SK-N-MC (cell line): ENCODE measurements at regions not wholly inside any gene's neighbourhood (a gene's known extent, or its start where the extent isn't known, plus 50 kb on each side); places are given as distances from the start of the nearest gene placed in this dataset.

Source experiments
- DNase-seq: peaks from one replicate; pipeline ENCODE4 v3.0.0-alpha.2; 2011; ENCODE audit warnings: low read depth, low spot score
- H3K27ac ChIP-seq: fragments of 200-600 bp; sonication (generic); 2 replicates; pipeline ENCODE4 v1.5.1; 2016; ENCODE audit warnings: mixed run types
- H3K36me3 ChIP-seq: fragments of 200-600 bp; sonication (generic); 2 replicates; pipeline ENCODE4 v1.6.1; 2017; ENCODE audit warnings: antibody characterized with exemption, low read length, mixed read lengths; ENCODE audit not compliant: insufficient read depth
- H3K4me3 ChIP-seq: fragments of 200-600 bp; sonication (generic); 2 replicates; pipeline ENCODE4 v1.5.1; 2016
- H3K9ac ChIP-seq: fragments of 200-600 bp; sonication (generic); 2 replicates; pipeline ENCODE4 v1.8.0; 2017; ENCODE audit warnings: mixed run types, mixed read lengths; ENCODE audit not compliant: insufficient read length
- H3K9me3 ChIP-seq: fragments of 200-600 bp; sonication (generic); 2 replicates; pipeline ENCODE4 v1.6.1; 2017; ENCODE audit warnings: low read depth, mild to moderate bottlenecking, antibody characterized with exemption, low read length, moderate library complexity, mixed read lengths
- EZH2 ChIP-seq: fragments of 200-600 bp; sonication (generic); IDR thresholded peaks from one replicate; pipeline ENCODE4 v1.6.1; 2017; ENCODE audit warnings: antibody characterized with exemption
- FOXP2 ChIP-seq: optimal IDR thresholded peaks from 2 replicates; pipeline ENCODE3; 2011; ENCODE audit warnings: mild to moderate bottlenecking, moderate library complexity; ENCODE audit not compliant: insufficient read depth; ENCODE audit errors: extremely low read length, control extremely low read depth
- POLR2AphosphoS5 ChIP-seq: IDR thresholded peaks from 2 replicates; pipeline ENCODE4 v1.6.1; 2012; ENCODE audit warnings: mild to moderate bottlenecking, low read depth, low read length, borderline replicate concordance

DNA sequence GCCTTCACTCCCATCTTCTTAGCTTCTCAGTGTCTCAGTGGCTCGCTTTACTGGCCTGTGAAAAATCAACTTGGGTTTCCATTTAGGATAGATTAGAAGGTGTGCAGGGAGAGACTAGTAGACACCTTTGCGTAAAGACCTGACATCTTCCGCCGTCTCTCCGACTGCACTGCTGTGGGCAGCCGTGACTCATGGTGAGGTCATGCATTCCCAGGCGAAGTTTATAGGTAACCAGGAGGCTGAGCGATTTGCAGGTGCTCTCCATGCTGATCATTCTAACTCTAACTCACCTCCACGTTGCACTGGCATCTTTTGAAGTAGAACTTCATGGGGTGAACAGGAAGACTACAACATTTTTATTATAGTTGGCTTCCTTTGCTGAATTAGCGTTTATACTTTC, 68.0 kb upstream of the ZNF438 start:
- no peak overlapping the region for H3K9ac ChIP-seq
- H3K4me3 ChIP-seq: no peak overlapping the region
- no peak overlapping the region for H3K27ac ChIP-seq
- no peaks in the 10 kb centered on the region for H3K36me3 ChIP-seq
- no peak for DNase-seq
- H3K9me3 ChIP-seq: no peaks in the 10 kb centered on the region
- TF ChIP-seq EZH2 (no peak), POLR2AphosphoS5 (no peak), FOXP2 (no peak)

DNA sequence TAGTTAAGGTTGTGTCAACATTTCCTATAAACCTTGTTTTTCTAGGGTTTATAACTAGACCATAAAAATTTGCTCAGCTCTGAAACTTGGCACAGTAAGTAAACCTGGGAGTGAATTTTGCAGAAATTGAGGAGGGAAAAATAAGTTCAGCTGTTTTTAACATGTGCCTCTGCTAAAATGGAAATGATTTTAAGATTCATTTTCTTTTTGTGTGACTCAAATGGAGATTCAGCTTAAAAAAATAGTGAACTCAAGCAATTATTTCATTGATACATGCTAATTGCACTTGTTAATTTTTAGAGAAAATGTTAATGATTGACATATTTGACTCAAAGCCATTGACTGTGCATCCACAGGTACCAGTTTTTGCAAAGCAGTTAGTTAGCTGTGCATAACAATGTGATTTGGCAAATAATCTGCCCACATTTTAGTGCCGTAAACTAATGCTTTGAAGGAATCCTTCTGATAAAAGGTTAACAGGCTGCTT, 68.5 kb upstream of the ZNF438 start:
- DNase-seq: no peak
- Histone ChIP-seq H3K36me3 (no peaks in the 10 kb centered on the region), H3K9me3 (no peaks in the 10 kb centered on the region), H3K4me3 (no peak overlapping the region), H3K27ac (no peak overlapping the region), H3K9ac (no peak overlapping the region)
- TF ChIP-seq EZH2: no peak
- TF ChIP-seq POLR2AphosphoS5: no peak
- no peak for TF ChIP-seq FOXP2

DNA sequence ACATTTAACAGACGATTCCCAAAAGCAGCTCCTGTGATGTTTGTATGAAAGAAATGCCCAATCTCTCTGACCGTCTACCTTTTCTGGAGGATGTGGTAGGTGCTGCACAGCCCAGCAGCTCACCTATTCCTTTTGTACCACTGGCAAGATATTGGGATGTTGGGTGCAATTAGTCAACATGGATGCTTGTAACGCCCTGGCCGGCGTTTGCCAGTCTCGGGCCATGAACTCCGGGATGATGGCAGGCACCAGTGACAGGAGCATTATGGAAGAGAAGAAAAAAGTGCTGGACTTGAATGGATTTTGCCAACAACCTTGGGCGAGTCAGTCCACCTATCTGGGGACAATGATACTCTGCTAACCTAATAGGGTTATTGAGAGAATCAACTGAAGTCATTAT, 69.0 kb upstream of the ZNF438 start:
- Histone ChIP-seq H3K9me3 (no peaks in the 10 kb centered on the region), H3K36me3 (no peaks in the 10 kb centered on the region), H3K27ac (no peak overlapping the region), H3K4me3 (no peak overlapping the region), H3K9ac (no peak overlapping the region)
- TF ChIP-seq EZH2: no peak
- no peak for TF ChIP-seq POLR2AphosphoS5
- TF ChIP-seq FOXP2: no peak
- no peak for DNase-seq

DNA sequence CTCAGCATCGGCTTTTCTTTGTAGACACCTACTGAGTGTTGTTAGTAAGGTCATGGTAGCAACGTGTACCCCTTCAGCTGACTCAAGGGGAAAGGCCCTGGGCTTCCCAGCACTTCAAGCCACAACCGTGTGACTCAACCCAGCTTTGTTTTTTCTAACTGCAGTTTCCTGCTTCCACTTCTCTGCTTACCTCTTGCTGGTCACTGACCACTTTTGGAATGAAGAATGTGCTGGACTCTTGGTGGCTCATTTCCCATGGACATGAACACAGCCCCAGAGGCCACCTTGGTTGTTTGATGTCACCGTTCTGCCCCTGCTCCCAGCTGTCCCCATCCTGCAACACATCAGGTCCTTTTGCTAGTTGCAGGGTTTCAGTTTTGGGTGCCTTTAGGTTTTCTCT, 69.5 kb upstream of the ZNF438 start:
- no peak overlapping the region for H3K9ac ChIP-seq
- TF ChIP-seq FOXP2 (no peak), POLR2AphosphoS5 (no peak), EZH2 (no peak)
- no peak for DNase-seq
- no peaks in the 10 kb centered on the region for H3K9me3 ChIP-seq
- H3K27ac ChIP-seq: no peak overlapping the region
- H3K36me3 ChIP-seq: no peaks in the 10 kb centered on the region
- no peak overlapping the region for H3K4me3 ChIP-seq

DNA sequence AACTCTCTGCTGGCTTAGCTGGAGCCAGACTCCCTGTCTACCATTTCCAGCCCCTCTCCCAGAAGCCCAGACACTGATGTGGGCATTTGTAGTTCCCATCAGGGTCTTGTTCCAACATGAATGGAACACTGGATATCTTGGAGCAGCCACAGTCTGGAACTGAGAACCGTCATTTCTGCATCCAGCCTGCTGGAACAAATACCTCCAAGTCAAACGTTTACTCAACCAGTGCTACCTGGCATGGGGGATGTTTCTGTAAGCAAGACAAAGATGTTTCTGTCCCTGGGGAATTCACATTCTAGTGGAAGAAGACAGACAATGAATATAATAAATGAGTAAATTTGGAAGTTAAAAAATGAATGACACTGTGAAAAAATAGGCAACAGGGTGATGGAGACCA, 70.8 kb upstream of the ZNF438 start:
- TF ChIP-seq FOXP2 (no peak), POLR2AphosphoS5 (no peak), EZH2 (no peak)
- Histone ChIP-seq H3K9ac (no peak overlapping the region), H3K4me3 (no peak overlapping the region), H3K27ac (no peak overlapping the region), H3K36me3 (no peaks in the 10 kb centered on the region), H3K9me3 (no peaks in the 10 kb centered on the region)
- no peak for DNase-seq

DNA sequence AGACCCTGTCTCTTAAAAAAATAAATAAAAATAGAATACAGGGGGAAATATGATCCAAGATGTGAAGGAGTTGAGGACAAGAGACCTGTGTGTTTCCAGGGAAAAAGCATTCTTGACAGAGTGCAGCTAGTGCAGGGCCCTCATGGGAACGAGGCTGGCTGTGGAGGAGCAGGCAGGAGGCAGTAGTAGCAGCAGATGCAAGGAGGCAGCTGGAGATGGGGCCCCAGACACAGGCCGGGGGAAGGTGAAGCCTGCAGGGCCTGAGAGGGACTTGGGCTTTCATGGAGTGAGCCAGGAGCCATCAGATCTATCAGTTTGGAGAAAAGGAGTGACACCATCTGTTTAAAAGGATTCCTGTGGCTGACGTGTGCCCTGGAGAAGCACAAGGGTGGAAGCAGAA, 71.4 kb upstream of the ZNF438 start:
- no peak for DNase-seq
- Histone ChIP-seq H3K9ac (no peak overlapping the region), H3K27ac (no peak overlapping the region), H3K36me3 (no peaks in the 10 kb centered on the region), H3K9me3 (no peaks in the 10 kb centered on the region), H3K4me3 (no peak overlapping the region)
- TF ChIP-seq EZH2: no peak
- no peak for TF ChIP-seq FOXP2
- no peak for TF ChIP-seq POLR2AphosphoS5

DNA sequence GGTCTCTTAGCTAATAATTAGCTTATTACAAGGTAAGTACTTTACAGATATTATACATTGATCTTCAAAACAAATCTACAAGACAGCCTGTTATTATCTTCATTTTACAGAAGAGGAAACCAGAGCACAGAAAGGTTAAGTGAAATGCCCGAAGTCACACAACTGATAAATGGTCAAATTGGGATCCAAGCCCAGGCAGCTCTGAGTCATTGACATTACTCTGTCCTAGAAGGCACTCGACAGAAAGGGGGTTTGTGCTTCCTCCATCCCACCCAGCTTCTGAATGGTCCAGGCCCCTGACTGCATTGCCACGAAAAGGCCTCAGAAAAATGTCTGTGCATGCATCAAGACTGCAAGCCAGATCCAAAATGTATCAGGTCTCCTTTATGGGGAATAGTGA, 81.3 kb upstream of the ZNF438 start:
- no peak overlapping the region for H3K27ac ChIP-seq
- no peak for DNase-seq
- TF ChIP-seq EZH2 (no peak), POLR2AphosphoS5 (no peak), FOXP2 (no peak)

DNA sequence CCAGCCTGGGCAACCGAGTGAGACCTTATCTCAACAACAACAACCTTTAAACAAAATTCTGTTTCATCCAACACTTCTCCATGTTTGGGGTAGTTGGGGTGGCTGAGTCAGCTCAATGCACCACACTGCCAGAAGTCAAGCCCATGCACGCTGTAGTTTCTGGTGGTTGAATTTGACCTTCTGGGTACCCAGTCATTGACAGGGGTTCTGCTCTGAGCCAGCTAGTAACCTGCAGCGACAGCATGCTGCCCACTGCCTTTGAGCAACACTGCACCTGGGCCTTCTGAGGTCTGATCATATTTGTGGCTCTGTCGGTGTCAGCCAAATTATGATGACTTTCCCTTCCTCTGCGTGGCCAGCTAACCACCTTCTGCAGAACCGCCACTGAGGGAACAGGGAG, 84.6 kb upstream of the ZNF438 start:
- no peaks in the 10 kb centered on the region for H3K36me3 ChIP-seq
- no peak for DNase-seq
- TF ChIP-seq FOXP2 (no peak), EZH2 (no peak), POLR2AphosphoS5 (no peak)
- no peak overlapping the region for H3K9ac ChIP-seq
- H3K27ac ChIP-seq: no peak overlapping the region
- H3K4me3 ChIP-seq: no peak overlapping the region
- H3K9me3 ChIP-seq: no peaks in the 10 kb centered on the region

More for the DNA sequence above, 81.3 kb upstream of the ZNF438 start:
- Histone ChIP-seq H3K36me3 (no peaks in the 10 kb centered on the region), H3K9ac (no peak overlapping the region), H3K9me3 (no peaks in the 10 kb centered on the region), H3K4me3 (no peak overlapping the region)

DNA sequence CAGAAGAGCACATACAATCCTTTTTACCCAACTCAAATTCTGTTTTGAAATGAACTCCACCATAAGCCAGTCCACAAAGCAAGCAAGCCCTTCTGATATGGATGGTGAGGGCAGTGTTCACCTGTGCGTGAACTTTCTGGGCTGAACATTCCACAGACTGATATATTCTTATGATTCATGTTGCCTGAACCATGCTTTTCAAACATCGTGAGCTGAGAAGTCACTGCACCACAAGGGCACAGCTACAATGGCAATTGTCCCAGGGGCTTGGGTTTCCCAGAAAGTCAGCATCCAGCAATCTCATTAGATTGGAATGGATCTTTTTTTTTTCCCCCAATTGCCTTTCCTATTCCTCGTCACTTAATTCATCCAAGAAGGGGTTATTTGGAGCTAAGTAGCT, 86.9 kb upstream of the ZNF438 start:
- Histone ChIP-seq H3K4me3 (no peak overlapping the region), H3K9me3 (no peaks in the 10 kb centered on the region), H3K27ac (no peak overlapping the region), H3K9ac (no peak overlapping the region), H3K36me3 (no peaks in the 10 kb centered on the region)
- no peak for DNase-seq
- TF ChIP-seq POLR2AphosphoS5 (no peak), FOXP2 (no peak), EZH2 (no peak)
